ENCODE measurements at regions not wholly inside any gene's neighbourhood (a gene's known extent, or its start where the extent isn't known, plus 50 kb on each side); places are given as distances from the start of the nearest gene placed in this dataset.

DNA sequence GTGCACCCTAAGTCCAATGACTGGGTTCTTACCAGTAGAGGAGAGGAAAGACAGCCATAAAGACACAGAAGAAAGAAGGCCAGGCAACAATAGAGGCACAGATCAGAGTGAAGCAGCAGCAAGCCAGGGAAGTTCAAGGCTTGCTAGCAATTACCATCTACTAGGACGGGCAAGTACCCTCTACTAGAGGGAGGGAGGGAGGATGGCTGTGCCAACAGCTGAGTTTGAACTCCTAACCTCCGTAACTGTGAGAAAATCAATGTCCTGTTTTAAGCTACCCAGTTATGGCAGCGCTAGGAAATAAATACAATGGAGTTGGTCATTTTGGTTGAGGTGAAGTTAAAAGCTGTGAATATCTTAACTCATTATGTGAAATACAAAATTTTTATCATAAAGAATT is 991.8 kb upstream of the CTNND2 start:
- DNase-seq (ENCODE audit: low read depth), result no peak
- H3K4me3 ChIP-seq (ENCODE audit: low read depth, low read length), result no peak overlapping the region
- no peak for TF ChIP-seq CTCF (IDR thresholded peaks at IDR 0.05; ENCODE audit: insufficient read depth, low read depth, low read length)

GRCh38 chr5:12885018-12885417 is 980.8 kb upstream of the CTNND2 start:
- DNase-seq (ENCODE audit: low read depth), result no peak
- H3K4me3 ChIP-seq (ENCODE audit: low read depth, low read length), result no peak overlapping the region
- TF ChIP-seq CTCF (IDR thresholded peaks at IDR 0.05; ENCODE audit: insufficient read depth, low read depth, low read length), result no peak

GRCh38 chr5:12883395-12883794 is 979.1 kb upstream of the CTNND2 start:
- H3K4me3 ChIP-seq (ENCODE audit: low read depth, low read length), result no peak overlapping the region

DNA sequence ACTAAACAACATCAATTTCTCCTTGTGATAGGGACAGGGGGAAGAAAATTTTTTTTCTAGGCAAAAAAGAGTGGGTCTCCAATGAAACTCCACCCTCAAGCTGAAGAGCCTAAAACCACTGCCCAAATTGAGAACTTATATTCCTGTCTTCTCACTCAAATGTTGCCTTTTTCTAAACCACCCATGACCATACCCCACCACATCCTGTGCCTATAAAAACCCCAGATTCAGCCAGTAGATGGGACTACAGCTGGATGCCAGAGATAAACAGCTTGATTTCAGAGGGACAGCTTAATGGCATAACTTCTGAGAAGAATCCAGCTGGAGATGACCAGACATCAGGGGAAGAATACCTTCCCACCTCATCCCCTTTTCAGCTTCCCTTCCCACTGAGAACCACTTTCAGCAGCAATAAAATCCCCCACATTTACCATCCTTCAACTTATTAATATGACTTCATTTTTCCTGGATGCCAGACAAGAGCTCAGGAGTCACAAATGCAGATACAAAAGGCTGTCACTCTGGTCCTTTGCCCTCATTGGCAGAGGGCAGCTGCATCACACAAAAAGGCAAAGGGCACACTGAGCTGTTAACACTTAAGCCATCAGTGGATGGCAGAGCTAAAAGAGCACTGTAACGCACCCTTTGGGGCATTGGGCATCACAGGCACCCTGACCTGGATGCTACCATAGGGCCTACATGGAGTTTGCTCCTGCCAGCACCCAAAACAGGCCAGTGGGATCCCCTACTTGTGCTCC is 972.5 kb upstream of the CTNND2 start:
- no peak for DNase-seq (ENCODE audit: low read depth)

More at GRCh38 chr5:12883395-12883794, 979.1 kb upstream of the CTNND2 start:
- DNase-seq (ENCODE audit: low read depth), result no peak
- TF ChIP-seq CTCF (IDR thresholded peaks at IDR 0.05; ENCODE audit: insufficient read depth, low read depth, low read length), result no peak

DNA sequence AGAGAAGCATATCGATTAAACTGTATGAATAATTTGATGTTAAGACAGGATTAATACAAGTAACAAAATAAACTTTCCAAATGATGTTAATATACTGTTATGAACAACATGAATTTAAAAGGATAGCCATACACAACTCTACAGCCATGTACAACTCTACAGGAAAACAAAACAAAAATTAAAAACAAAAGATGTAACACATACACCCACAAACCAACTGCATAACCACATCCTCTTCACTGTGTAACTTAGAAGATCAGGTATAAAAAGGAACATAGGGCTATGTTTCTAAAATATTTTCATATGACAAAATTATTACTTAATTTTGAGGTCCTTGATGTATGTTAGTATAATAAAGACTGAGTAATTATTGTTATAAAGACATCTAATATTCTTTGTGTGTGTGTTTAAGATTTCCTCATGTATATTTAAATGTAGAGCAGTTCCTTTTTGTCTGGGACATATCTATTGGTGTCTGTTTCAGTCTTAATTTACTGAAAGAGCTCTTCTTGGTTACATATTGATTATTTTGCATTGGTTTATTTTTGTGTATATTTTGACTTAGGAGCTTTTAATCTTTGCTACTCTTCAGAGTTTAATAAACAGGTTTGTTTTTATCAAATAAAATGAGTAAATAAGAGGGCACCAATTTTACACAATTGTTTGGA is 966.8 kb upstream of the CTNND2 start:
- no peak overlapping the region for H3K4me3 ChIP-seq (ENCODE audit: low read depth, low read length)
- no peak for DNase-seq (ENCODE audit: low read depth)
- no peak for TF ChIP-seq CTCF (IDR thresholded peaks at IDR 0.05; ENCODE audit: insufficient read depth, low read depth, low read length)

More for the DNA sequence above, 972.5 kb upstream of the CTNND2 start:
- no peak overlapping the region for H3K4me3 ChIP-seq (ENCODE audit: low read depth, low read length)
- TF ChIP-seq CTCF (IDR thresholded peaks at IDR 0.05; ENCODE audit: insufficient read depth, low read depth, low read length), result no peak

DNA sequence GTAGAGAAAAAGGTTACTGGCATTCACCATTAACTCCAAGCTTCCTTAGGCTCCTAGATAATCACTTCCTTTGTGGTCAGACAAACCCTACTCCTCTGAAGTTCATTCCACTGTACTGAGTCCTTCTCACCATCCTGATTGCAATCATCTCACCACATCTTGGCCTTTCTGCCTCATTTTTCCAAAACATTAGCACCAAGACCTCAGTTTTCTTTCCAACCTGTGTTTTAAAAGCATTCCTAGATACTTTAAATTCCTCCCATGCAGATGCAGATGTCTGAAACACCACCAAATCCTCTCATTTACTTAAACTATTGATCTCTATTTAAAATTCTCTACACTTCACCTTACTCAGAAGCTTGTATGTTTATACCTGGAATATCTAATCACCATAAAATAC is 961.3 kb upstream of the CTNND2 start:
- no peak overlapping the region for H3K4me3 ChIP-seq (ENCODE audit: low read depth, low read length)
- DNase-seq (ENCODE audit: low read depth), result no peak
- no peak for TF ChIP-seq CTCF (IDR thresholded peaks at IDR 0.05; ENCODE audit: insufficient read depth, low read depth, low read length)

Data from fibroblast of villous mesenchyme (primary cell).